ENCODE measurements at regions not wholly inside any gene's neighbourhood (a gene's known extent, or its start where the extent isn't known, plus 50 kb on each side); places are given as distances from the start of the nearest gene placed in this dataset.

GRCh38 chr22:48433647-48434046 lies 1394.0 kb downstream of the BRD1 start:
- TF ChIP-seq, protein P1, sequence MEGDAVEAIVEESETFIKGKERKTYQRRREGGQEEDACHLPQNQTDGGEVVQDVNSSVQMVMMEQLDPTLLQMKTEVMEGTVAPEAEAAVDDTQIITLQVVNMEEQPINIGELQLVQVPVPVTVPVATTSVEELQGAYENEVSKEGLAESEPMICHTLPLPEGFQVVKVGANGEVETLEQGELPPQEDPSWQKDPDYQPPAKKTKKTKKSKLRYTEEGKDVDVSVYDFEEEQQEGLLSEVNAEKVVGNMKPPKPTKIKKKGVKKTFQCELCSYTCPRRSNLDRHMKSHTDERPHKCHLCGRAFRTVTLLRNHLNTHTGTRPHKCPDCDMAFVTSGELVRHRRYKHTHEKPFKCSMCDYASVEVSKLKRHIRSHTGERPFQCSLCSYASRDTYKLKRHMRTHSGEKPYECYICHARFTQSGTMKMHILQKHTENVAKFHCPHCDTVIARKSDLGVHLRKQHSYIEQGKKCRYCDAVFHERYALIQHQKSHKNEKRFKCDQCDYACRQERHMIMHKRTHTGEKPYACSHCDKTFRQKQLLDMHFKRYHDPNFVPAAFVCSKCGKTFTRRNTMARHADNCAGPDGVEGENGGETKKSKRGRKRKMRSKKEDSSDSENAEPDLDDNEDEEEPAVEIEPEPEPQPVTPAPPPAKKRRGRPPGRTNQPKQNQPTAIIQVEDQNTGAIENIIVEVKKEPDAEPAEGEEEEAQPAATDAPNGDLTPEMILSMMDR (conservative IDR thresholded peaks at IDR 0.05; ENCODE audit: low read depth, low read length): no peak
- TF ChIP-seq POLR2A (IDR thresholded peaks at IDR 0.05; ENCODE audit: low read depth, low read length): no peak
- TF ChIP-seq, protein P2, sequence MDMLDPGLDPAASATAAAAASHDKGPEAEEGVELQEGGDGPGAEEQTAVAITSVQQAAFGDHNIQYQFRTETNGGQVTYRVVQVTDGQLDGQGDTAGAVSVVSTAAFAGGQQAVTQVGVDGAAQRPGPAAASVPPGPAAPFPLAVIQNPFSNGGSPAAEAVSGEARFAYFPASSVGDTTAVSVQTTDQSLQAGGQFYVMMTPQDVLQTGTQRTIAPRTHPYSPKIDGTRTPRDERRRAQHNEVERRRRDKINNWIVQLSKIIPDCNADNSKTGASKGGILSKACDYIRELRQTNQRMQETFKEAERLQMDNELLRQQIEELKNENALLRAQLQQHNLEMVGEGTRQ (IDR thresholded peaks at IDR 0.05; ENCODE audit: low read depth, low read length): no peak
- TF ChIP-seq CHD1 (IDR thresholded peaks at IDR 0.05; ENCODE audit: low read depth, low read length): no peak
- TF ChIP-seq SMC3 (IDR thresholded peaks at IDR 0.05; ENCODE audit: low read depth, low read length): no peak

Measured in IMR-90 (cell line).